ENCODE measurements at regions not wholly inside any gene's neighbourhood (a gene's known extent, or its start where the extent isn't known, plus 50 kb on each side); places are given as distances from the start of the nearest gene placed in this dataset.

DNA sequence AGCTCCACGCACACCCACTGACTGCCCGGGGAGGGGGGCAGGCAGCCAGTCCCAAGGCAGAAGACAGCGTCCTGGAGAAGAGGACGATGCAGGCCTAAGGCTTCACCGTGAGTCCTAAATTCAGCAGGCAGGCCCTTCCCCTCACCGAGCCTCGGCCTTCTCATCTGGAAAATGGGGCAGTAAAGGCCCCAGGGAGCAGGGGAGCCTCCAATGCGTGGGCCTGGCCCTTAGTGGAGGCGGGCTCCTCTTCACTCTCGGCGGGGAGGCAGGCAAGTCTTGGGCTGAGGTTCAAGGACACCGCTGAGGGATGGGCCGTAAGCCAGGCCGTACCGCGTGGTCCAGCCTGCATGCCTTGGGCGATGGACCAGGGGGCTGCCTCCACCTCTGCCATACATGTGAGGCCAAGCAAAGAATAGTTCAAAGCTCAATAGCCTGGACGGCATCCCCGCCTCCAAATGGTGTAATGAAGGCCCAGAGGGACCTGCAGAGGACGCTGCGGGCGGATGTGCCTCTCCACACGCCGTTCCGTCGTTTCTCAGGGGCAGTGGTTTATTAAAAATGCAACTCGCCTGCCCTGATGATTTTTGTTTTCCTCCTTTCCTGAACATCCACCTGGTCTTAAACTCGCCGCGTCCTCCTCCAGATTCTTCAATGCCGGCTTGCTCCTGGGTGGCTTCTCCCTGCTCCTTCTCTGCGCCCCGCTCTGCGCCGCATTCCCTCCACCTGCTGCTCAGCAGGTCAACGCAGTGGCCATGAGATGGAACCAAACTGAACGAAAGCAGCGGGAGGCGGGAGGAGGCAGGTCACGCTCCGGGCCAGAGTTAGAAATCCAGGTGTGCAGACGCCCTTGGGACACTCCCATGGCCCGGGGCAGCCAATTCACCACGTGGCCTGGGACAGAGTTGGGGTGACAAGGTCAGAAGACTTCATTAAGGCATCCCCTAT lies 627.8 kb downstream of the TBC1D22A start:
- DNase-seq (ENCODE audit: low spot score): no peak

DNA sequence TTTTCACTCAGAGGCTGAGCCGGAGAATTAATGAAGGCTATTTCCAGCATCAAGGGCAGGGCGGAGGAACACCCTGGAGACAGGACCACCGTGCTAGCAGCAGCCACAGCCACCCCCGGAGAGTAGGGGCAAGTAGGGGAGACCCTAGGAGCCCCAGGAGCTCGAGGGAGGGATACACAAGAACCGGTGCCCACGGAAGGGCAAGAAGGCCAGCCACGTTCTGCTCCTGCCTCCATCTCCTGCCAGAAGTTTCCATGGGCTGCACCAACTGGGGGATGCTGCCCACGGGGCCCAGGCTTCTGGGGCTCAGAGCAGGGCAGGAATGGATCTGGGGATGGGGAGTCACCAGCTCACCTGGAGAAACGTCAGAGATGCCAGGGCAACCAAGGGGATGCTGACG lies 626.8 kb downstream of the TBC1D22A start:
- no peak for DNase-seq (ENCODE audit: low spot score)

DNA sequence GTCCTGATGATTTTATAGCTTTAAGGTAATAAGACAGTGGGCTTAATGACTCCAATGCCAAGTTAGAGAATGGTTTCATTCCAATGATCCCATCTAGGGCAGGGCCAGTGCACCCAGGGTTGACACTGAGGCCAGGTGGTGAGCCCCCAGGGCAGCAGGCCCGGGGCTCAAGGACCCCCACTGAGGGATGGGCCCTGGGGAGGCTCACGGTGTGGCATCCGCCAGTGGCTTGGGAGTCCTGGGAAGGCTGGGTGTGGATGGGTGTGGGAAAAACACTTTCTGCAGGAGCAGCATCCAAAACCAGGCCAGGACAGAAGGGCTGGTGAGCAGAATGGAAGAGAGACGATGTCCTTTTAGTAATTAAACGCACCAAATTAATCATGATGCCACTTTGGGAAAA lies 626.3 kb downstream of the TBC1D22A start:
- no peak for DNase-seq (ENCODE audit: low spot score)

GRCh38 chr22:47388331-47388730 lies 625.9 kb downstream of the TBC1D22A start:
- no peak for DNase-seq (ENCODE audit: low spot score)

GRCh38 chr22:47386812-47387510 lies 624.5 kb downstream of the TBC1D22A start:
- no peak for DNase-seq (ENCODE audit: low spot score)

GRCh38 chr22:47384977-47385376 lies 622.5 kb downstream of the TBC1D22A start:
- DNase-seq (ENCODE audit: low spot score): no peak

- no peak for DNase-seq (ENCODE audit: low spot score)
These were observed 619.9 kb downstream of the TBC1D22A start for GRCh38 chr22:47382164-47382890.

DNA sequence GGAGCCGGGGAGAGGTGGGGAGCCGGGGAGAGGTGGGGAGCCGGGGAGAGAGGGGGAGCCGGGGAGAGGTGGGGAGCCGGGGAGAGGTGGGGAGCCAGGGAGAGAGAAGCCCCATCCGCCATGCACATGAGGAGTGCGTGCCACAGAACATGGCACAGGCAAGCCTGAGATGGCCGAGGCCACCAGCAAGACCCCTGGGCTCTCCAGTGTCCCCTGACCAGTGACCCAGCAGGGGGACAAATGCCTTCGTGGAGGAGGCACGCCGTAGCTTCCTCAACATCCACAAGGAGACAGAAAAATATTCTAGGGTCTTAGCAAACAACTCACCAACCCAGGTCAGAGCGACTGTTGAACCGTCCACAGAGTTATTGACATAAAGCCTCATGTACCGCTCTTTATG lies 618.8 kb downstream of the TBC1D22A start:
- DNase-seq (ENCODE audit: low spot score): no peak

GRCh38 chr22:47380692-47381091 lies 618.2 kb downstream of the TBC1D22A start:
- DNase-seq (ENCODE audit: low spot score): no peak

DNA sequence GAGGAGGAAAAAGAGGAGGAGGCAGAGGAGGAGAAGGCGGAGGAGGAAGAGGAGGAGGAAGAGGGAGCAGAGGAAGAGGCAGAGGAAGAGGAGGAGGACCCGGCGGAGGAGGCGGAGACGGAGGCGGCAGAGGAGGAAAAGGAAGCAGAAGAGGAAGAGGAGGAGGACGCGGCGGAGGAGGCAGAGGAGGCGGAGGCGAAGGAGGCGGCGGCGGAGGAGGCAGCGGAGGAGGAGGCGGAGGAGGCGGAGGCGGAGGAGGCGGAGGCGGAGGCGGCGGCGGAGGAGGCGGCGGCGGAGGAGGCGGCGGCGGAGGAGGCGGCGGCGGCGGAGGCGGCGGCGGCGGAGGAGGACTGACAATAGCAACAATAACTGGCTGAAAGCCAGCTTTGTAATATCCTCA lies 616.6 kb downstream of the TBC1D22A start:
- no peak for DNase-seq (ENCODE audit: low spot score)

DNA sequence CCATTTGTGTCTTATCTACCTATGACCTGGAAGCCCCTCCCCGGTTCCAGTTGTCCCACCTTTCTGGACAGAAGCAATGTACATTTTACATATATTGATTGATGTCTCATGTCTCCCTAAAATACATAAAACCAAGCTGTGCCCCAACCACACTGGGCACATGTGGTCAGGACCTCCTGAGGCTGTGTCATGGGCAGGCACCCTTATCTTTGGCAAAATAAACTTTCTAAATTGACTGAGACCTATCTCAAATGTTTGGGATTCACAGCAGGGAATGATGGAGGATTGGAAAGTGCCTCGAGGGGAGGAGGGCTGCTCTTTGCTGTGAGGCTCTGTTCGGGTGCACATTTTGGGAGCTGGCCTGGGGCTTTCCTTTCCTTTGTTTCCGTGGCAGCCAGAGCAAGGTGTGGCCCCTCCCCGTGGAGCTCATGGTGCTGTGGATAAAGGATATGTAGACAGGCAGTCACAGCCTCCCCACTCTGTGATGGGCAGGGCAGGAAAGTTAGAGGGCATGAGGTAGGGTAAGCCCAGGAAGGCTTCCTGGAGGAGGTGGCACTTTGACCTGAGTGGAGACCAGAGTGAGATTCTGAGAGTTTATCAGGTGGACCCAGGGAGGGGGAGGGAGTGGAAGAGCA lies 615.6 kb downstream of the TBC1D22A start:
- DNase-seq (ENCODE audit: low spot score): no peak

DNA sequence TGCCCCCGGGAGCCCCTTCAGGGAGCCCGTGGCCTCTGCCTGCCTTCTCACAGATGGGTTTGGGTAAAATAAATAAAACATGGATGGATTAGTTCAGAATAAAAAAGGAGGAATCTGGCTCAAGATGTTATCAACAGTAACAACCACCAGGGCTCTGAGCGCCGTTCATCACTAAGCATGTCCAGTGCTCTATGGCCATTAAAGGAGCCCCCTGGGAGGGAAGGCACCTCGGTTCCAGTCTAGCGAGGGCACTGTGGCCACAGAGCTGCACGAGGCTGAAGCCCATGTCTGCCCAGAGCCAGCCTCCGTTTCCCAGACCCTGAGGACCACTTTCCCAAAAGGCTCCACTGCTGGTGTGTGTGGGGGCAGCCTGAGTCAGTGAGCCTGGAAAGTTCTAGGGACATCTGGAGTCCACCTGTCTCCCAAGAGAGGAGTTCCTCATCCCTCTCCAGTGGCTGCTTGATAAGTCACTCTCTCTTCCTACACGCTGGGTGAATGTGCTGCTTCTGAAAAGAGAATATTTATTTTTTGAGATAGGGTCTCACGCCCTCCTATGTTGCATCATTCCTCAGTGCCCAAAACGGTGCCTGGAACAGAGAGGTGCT lies 614.6 kb downstream of the TBC1D22A start:
- no peak for DNase-seq (ENCODE audit: low spot score)

DNA sequence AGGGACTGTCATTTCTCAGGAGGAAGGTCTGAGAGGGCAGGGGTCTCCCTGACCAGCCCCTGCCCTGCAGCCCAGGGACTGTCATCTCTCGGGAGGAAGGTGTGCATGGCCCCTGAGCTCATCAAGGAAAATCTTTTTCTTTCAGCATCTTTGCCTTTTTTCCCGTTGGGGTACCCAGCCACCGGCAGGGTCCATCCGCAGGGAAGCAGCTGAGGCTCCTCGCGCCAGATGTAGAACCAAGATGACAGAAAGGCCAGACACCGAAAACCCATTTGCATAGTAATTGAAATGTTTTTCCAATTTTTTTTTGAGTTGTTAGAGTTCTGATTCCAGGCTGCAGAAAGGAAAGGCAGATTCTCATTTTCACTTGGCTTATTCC lies 613.9 kb downstream of the TBC1D22A start:
- no peak for DNase-seq (ENCODE audit: low spot score)

DNA sequence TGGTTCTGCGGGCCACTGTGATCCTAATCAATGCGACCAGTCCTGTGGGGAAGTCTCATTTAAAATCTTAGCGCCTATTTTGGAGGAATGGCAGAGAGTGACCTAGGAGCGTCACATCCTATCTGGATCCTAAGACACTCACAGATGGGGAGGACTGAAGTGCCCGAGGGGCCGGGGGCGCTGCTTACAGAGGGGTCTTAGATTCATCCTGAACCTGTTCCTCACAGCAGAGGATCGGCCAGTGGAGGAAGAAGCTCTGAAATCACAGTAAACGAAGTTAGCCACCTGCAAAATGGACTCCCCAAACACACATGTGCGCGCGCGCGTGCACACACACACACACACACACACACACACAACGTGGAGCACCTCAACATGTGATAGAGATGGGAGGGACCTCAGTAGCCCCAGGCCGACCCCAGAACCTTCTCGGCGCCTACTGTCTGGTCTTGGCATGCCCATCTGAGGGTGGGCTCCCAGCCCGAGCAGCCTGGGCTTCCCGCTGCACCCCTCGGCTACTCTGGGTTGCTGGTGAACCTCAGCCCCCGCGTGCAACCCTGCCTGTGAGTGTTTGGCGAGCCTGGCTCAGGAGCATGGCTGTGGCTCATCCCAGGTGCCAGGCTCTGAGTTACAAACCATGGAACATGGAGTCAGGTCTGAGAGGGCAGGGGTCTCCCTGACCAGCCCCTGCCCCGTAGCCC lies 613.3 kb downstream of the TBC1D22A start:
- no peak for DNase-seq (ENCODE audit: low spot score)

GRCh38 chr22:47374901-47375575 lies 612.6 kb downstream of the TBC1D22A start:
- DNase-seq (ENCODE audit: low spot score): no peak

- DNase-seq (ENCODE audit: low spot score): no peak
These were observed 611.9 kb downstream of the TBC1D22A start for GRCh38 chr22:47374273-47374771.

DNA sequence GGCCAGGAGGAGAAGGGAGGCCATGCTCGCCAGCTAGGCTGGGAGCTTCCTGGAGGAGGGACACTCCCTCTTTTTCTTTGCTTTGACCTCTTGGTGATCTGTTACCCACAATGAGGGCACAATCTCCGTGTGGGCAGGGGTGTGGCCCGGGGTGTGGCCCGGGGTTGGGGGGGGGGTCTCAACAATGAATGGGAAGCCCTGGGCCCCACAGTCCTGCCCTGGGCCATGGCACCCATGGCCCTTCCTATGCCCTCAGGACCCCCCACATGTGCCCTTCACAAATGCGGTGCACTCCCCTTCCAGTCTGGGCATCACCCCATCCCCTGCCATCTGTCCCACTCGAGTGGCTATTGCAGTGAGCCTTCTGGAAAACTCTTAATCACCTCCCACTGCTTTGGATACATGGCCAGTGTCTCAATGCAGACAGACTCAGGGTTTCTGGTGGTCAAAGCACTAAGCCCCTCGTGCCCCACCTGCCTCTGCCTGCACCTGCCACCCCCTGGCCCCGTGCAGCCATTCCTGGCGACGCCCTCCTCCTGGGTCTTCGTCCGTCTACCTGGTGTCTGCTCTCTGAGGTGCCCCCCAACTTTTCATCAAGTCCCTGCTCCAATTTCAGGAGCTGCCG lies 611.3 kb downstream of the TBC1D22A start:
- no peak for DNase-seq (ENCODE audit: low spot score)

GRCh38 chr22:47372596-47373385 lies 610.3 kb downstream of the TBC1D22A start:
- no peak for DNase-seq (ENCODE audit: low spot score)

DNA sequence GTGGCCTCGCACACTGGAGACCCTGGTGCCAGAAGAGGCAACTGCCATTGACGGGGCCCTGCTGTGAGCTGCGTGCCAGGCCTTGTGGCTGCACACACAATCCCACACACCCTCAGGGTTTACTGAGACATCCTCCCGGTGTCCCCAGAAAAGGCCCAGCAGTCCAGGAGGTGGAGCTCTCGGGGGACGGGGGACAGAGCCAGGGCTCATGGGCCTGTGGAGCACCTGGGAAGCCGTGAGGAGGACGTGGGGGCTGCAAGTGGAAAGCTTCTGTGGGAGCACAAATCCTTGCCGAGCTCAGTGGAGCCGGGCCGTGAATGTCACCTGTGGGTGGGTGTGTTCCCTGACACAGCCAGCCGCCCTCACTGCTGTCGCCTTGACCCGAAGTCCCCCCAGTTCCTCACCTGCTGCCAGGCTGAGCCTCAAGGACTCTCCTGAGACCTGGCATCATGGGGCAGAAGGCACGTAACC lies 609.7 kb downstream of the TBC1D22A start:
- DNase-seq (ENCODE audit: low spot score): no peak
